ENCODE measurements at regions not wholly inside any gene's neighbourhood (a gene's known extent, or its start where the extent isn't known, plus 50 kb on each side); places are given as distances from the start of the nearest gene placed in this dataset.

DNA sequence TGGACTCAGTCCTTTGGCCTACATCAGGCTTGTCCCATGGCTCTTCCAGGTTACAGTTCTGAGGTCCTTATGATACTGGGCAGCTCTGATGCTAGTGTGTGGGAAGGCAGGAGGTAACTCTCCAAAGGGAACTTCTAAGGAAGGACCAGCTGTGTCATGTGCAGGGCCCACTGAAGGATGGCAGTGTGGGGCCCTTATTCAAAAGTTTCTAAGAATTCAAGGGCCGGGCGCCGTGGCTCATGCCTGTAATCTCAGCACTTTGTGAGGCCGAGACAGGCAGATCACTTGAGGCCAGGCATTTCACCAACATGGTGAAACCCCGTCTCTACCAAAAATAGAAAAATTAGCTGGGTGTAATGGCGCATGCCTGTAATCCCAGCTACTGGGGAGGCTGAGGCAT lies 254.2 kb upstream of the HABP2 start:
- Histone ChIP-seq H3K4me3 (ENCODE audit: low read length) (no peak overlapping the region), H3K36me3 (ENCODE audit: insufficient read depth, low read length) (no peaks in the 10 kb centered on the region), H3K4me1 (ENCODE audit: insufficient read depth, low read length) (no peaks in the 10 kb centered on the region), H3K27ac (ENCODE audit: low read depth, low read length) (no peak overlapping the region), H3K9me3 (ENCODE audit: low read length) (no peaks in the 10 kb centered on the region), H3K27me3 (ENCODE audit: insufficient read depth, low read length, poor library complexity, severe bottlenecking) (no peaks in the 10 kb centered on the region)
- ChIA-PET POLR2A (no interaction called here), CTCF (no interaction called here)
- no peaks in the 10 kb centered on the region for H3K4me1 Mint-ChIP-seq
- H3K27ac Mint-ChIP-seq: no peak overlapping the region
- H3K36me3 Mint-ChIP-seq: peaks cover 0 to 4% (median 0%) of the 10 kb centered on the region in 3 donors
- DNase-seq: no peak
- no peaks in the 10 kb centered on the region for H3K9me3 Mint-ChIP-seq
- peaks cover 0 to 24% of the 10 kb centered on the region in 2 donors for H3K27me3 Mint-ChIP-seq
- no peak overlapping the region for H3K4me3 Mint-ChIP-seq

DNA sequence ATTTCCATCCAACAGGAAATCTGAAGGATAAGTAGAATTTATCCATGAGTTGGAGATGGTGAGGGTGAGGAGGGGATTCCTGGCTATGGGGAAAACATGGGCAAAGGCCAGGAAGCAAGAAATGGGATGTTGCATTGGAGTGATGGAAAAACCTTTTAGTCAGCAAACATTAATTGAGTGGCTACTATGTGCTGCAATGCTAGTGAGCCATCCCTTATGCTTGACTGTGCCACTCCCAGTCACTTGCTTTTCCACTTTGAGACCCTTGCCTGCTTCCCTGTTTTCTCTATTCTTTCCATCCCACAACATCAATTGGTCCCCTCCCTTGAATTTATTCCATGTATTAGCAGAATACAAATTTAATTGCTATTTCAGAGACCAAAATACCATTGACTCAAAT lies 252.7 kb upstream of the HABP2 start:
- ChIA-PET POLR2A (no interaction called here), CTCF (no interaction called here)
- Mint-ChIP-seq H3K4me1 (no peaks in the 10 kb centered on the region), H3K27me3 (peaks cover 0 to 24% of the 10 kb centered on the region in 2 donors), H3K9me3 (no peaks in the 10 kb centered on the region), H3K36me3 (peaks cover 0 to 4% (median 0%) of the 10 kb centered on the region in 3 donors), H3K27ac (no peak overlapping the region), H3K4me3 (no peak overlapping the region)
- Histone ChIP-seq H3K4me3 (ENCODE audit: low read length) (no peak overlapping the region), H3K9me3 (ENCODE audit: low read length) (no peaks in the 10 kb centered on the region), H3K27ac (ENCODE audit: low read depth, low read length) (no peak overlapping the region), H3K4me1 (ENCODE audit: insufficient read depth, low read length) (no peaks in the 10 kb centered on the region), H3K36me3 (ENCODE audit: insufficient read depth, low read length) (no peaks in the 10 kb centered on the region), H3K27me3 (ENCODE audit: insufficient read depth, low read length, poor library complexity, severe bottlenecking) (no peaks in the 10 kb centered on the region)
- no peak for DNase-seq

DNA sequence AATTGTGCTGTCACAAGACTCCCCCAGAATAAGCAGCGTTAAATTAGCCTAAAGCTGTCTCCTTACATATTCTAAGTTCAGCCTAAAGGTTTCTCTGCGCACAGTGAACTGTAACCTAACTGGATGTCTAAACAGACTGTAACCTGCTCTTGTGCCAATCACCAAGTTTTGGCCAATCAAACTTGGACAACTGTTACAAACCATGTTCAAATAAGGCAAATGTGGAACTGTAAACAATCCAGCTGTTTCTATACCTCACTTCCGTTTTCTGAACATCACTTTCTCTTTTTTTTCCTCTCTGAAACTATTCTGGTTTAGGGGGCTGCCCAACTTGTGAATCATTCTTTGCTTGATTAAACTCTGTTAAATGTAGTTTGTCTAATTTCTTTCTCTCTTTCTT lies 252.2 kb upstream of the HABP2 start:
- Histone ChIP-seq H3K4me3 (ENCODE audit: low read length) (no peak overlapping the region), H3K27me3 (ENCODE audit: insufficient read depth, low read length, poor library complexity, severe bottlenecking) (no peaks in the 10 kb centered on the region), H3K27ac (ENCODE audit: low read depth, low read length) (no peak overlapping the region), H3K9me3 (ENCODE audit: low read length) (no peaks in the 10 kb centered on the region), H3K4me1 (ENCODE audit: insufficient read depth, low read length) (no peaks in the 10 kb centered on the region), H3K36me3 (ENCODE audit: insufficient read depth, low read length) (no peaks in the 10 kb centered on the region)
- Mint-ChIP-seq H3K27ac (peak overlapping the region in 1 of 8 donors; percentile 64), H3K9me3 (no peaks in the 10 kb centered on the region), H3K4me1 (no peaks in the 10 kb centered on the region), H3K36me3 (peaks cover 0 to 4% (median 0%) of the 10 kb centered on the region in 3 donors), H3K4me3 (no peak overlapping the region), H3K27me3 (peaks cover 0 to 24% of the 10 kb centered on the region in 2 donors)
- POLR2A ChIA-PET: no interaction called here
- DNase-seq: no peak
- CTCF ChIA-PET: no interaction called here

DNA sequence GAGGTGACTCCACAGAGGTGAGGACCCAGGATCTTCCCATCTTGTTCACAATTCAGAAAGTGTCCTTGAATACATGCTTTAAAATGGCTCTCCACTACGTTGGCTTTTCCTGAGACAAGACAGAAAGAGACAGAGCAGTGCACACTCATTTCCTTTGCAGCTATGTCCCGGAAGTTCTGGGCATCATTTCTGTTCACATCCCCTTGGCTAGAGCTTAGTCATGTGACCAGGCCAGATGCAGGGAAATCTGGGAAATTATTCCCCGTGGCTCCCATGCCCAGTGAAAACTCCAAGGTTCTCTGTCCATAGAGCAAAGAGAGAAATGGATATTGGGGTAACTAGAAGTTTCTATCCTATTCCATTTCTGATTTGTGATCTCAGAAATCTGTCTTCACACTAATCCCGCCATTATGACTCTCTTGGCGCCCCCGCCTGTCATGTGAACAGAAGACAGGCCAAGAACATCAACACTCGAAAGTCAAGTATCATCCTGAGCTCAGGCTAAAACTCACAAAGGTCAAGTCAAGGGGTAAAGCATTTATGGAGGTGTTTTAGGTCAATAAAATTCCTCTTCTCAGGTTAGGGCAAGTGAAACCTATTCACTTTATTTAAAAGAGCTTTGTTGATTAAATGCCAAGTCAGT lies 251.4 kb upstream of the HABP2 start:
- CTCF ChIA-PET: no interaction called here
- POLR2A ChIA-PET: no interaction called here
- peaks cover 0 to 24% of the 10 kb centered on the region in 2 donors for H3K27me3 Mint-ChIP-seq
- H3K4me3 Mint-ChIP-seq: no peak overlapping the region
- DNase-seq: no peak
- Histone ChIP-seq H3K27me3 (ENCODE audit: insufficient read depth, low read length, poor library complexity, severe bottlenecking) (no peaks in the 10 kb centered on the region), H3K4me3 (ENCODE audit: low read length) (no peak overlapping the region), H3K27ac (ENCODE audit: low read depth, low read length) (no peak overlapping the region), H3K36me3 (ENCODE audit: insufficient read depth, low read length) (no peaks in the 10 kb centered on the region), H3K4me1 (ENCODE audit: insufficient read depth, low read length) (no peaks in the 10 kb centered on the region), H3K9me3 (ENCODE audit: low read length) (no peaks in the 10 kb centered on the region)
- H3K9me3 Mint-ChIP-seq: no peaks in the 10 kb centered on the region
- H3K27ac Mint-ChIP-seq: no peak overlapping the region
- H3K4me1 Mint-ChIP-seq: no peaks in the 10 kb centered on the region
- peaks cover 0 to 4% (median 0%) of the 10 kb centered on the region in 3 donors for H3K36me3 Mint-ChIP-seq

DNA sequence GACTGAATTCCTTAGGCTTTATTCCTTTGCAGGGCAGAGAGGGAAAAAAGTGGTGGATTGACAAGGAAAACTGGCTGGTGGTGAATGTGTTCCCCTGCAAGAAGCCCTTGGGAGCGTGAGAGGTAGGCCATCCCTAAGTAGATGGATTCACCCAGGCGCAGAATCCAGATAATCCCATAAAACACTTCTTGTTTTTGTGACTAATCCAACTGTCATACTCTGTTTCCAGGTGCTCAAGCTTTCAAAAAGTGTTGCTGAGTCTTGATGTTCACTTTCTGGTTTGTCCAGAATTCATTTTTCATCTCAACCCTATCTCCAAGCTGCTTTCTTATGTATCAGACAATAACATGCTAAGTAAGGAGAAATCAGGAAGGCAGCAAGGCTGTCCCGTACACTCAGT lies 250.8 kb upstream of the HABP2 start:
- Histone ChIP-seq H3K27ac (ENCODE audit: low read depth, low read length) (no peak overlapping the region), H3K9me3 (ENCODE audit: low read length) (no peaks in the 10 kb centered on the region), H3K36me3 (ENCODE audit: insufficient read depth, low read length) (no peaks in the 10 kb centered on the region), H3K4me3 (ENCODE audit: low read length) (no peak overlapping the region), H3K4me1 (ENCODE audit: insufficient read depth, low read length) (no peaks in the 10 kb centered on the region), H3K27me3 (ENCODE audit: insufficient read depth, low read length, poor library complexity, severe bottlenecking) (no peaks in the 10 kb centered on the region)
- Mint-ChIP-seq H3K4me1 (no peaks in the 10 kb centered on the region), H3K27ac (no peak overlapping the region), H3K9me3 (no peaks in the 10 kb centered on the region), H3K27me3 (peaks cover 0 to 24% of the 10 kb centered on the region in 2 donors), H3K4me3 (no peak overlapping the region), H3K36me3 (peaks cover 0 to 4% (median 0%) of the 10 kb centered on the region in 3 donors)
- ChIA-PET POLR2A (no interaction called here), CTCF (no interaction called here)
- no peak for DNase-seq

DNA sequence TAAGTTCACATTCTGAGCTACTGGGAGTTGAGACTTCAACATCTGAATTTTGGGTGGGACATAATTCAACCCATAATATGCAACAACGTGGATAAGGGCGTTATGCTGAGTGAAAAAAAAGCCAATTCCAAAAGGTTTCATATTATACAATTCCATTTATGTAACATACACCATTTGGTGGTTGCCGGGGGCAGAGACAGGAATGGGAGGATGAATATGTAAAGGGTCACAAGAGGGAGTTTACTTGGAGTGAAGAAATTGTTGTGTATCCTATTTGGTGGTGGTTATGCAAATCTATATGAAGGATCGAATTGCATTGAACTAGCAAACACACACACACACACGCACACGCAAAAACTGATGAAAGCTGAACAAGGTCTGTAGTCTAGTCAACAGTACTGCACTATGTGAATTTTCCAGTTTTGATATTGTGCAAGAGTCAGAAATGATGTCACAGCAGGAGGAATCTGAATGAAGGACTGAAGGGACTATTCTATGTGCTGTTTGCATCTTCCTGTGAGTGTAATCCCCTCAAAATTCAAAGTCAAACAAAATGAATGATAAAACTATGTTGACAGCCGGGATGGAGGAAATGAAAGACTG lies 249.2 kb upstream of the HABP2 start:
- no peaks in the 10 kb centered on the region for H3K4me1 ChIP-seq (ENCODE audit: insufficient read depth, low read length)
- no peak overlapping the region for H3K27ac Mint-ChIP-seq
- H3K36me3 ChIP-seq (ENCODE audit: insufficient read depth, low read length): no peaks in the 10 kb centered on the region
- CTCF ChIA-PET: no interaction called here
- no peak overlapping the region for H3K4me3 ChIP-seq (ENCODE audit: low read length)
- H3K9me3 ChIP-seq (ENCODE audit: low read length): no peaks in the 10 kb centered on the region
- no peaks in the 10 kb centered on the region for H3K36me3 Mint-ChIP-seq
- H3K4me3 Mint-ChIP-seq: no peak overlapping the region
- H3K9me3 Mint-ChIP-seq: no peaks in the 10 kb centered on the region
- H3K27ac ChIP-seq (ENCODE audit: low read depth, low read length): no peak overlapping the region
- no peaks in the 10 kb centered on the region for H3K4me1 Mint-ChIP-seq
- POLR2A ChIA-PET: no interaction called here
- no peak for DNase-seq
- no peaks in the 10 kb centered on the region for H3K27me3 ChIP-seq (ENCODE audit: insufficient read depth, low read length, poor library complexity, severe bottlenecking)
- H3K27me3 Mint-ChIP-seq: peaks cover 0 to 11% of the 10 kb centered on the region in 2 donors

DNA sequence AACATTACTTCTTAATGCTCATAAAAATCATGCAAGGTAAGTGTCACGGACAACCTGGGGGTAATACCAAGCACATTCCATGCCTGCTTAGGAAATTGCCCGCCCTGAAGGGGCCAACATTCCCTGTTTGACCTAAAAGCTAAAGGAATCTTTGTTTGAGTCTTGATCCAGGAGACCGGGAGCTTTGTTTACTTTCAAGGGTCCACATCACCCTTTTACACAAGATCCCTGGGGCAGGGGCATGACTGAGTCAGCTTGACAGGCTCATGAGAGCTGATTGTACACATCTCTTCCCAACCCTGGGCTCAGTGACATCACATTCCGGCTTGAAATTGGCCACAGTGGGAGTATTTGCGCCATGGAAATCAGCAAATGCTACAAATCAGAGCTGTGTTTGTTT lies 248.1 kb upstream of the HABP2 start:
- no peaks in the 10 kb centered on the region for H3K4me1 ChIP-seq (ENCODE audit: insufficient read depth, low read length)
- ChIA-PET POLR2A (no interaction called here), CTCF (no interaction called here)
- no peak overlapping the region for H3K4me3 Mint-ChIP-seq
- no peak overlapping the region for H3K4me3 ChIP-seq (ENCODE audit: low read length)
- no peak for DNase-seq
- no peaks in the 10 kb centered on the region for H3K9me3 ChIP-seq (ENCODE audit: low read length)
- no peaks in the 10 kb centered on the region for H3K27me3 ChIP-seq (ENCODE audit: insufficient read depth, low read length, poor library complexity, severe bottlenecking)
- peaks cover 0 to 6% of the 10 kb centered on the region in 2 donors for H3K27me3 Mint-ChIP-seq
- H3K27ac ChIP-seq (ENCODE audit: low read depth, low read length): no peak overlapping the region
- no peaks in the 10 kb centered on the region for H3K36me3 Mint-ChIP-seq
- no peak overlapping the region for H3K27ac Mint-ChIP-seq
- H3K9me3 Mint-ChIP-seq: no peaks in the 10 kb centered on the region
- no peaks in the 10 kb centered on the region for H3K36me3 ChIP-seq (ENCODE audit: insufficient read depth, low read length)
- H3K4me1 Mint-ChIP-seq: no peaks in the 10 kb centered on the region

DNA sequence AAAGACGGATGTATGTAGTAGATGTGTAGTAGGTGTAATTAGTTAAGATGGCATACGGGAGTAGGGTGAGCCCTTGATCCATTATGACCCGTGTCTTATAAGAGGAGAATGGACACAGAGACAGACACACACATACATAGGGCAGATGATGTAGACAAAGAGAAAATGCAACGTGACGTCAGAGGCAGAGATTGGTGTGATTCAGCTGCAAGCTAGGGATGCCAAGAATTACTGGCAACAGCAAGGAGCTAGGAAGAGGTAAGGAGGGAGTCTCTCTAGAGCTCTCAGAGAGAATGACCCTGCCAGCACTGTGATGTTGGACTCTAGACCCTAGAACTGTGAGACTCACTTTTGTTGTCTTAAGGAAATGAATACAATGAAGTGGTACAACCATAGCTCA lies 247.0 kb upstream of the HABP2 start:
- H3K36me3 Mint-ChIP-seq: no peaks in the 10 kb centered on the region

More for the DNA sequence above, 247.0 kb upstream of the HABP2 start:
- Mint-ChIP-seq H3K4me1 (no peaks in the 10 kb centered on the region), H3K4me3 (no peak overlapping the region), H3K9me3 (no peaks in the 10 kb centered on the region), H3K27me3 (peaks cover 0 to 3% of the 10 kb centered on the region in 2 donors), H3K27ac (no peak overlapping the region)
- Histone ChIP-seq H3K4me3 (ENCODE audit: low read length) (no peak overlapping the region), H3K9me3 (ENCODE audit: low read length) (no peaks in the 10 kb centered on the region), H3K27ac (ENCODE audit: low read depth, low read length) (no peak overlapping the region), H3K36me3 (ENCODE audit: insufficient read depth, low read length) (no peaks in the 10 kb centered on the region), H3K27me3 (ENCODE audit: insufficient read depth, low read length, poor library complexity, severe bottlenecking) (no peaks in the 10 kb centered on the region), H3K4me1 (ENCODE audit: insufficient read depth, low read length) (no peaks in the 10 kb centered on the region)
- POLR2A ChIA-PET: no interaction called here
- CTCF ChIA-PET: no interaction called here
- DNase-seq: no peak
